Mammary epithelial cell (primary cell): ENCODE measurements at regions not wholly inside any gene's neighbourhood (a gene's known extent, or its start where the extent isn't known, plus 50 kb on each side); places are given as distances from the start of the nearest gene placed in this dataset.

Experiments
- CTCF ChIP-seq, 2 donors: IDR thresholded peaks in 1 of 2; conservative IDR thresholded peaks in 1 of 2; 2 replicates each; pipeline ENCODE4 v1.5.1; 2011 to 2012; ENCODE audit warnings: inconsistent platforms in 2 of 2, low read length in 2 of 2, mild to moderate bottlenecking in 2 of 2, control low read depth in 1 of 2, low read depth in 1 of 2; ENCODE audit not compliant: insufficient read depth in 1 of 2; ENCODE audit errors: extremely low read depth in 1 of 2
- EZH2 ChIP-seq: IDR thresholded peaks from 2 replicates; pipeline ENCODE4 v1.6.1; 2012; ENCODE audit warnings: low read length, inconsistent platforms, borderline replicate concordance

- TF ChIP-seq CTCF (conservative IDR thresholded peaks at IDR 0.05 in 1 of 2, IDR thresholded peaks at IDR 0.05 in 1 of 2; ENCODE audit: extremely low read depth in 1 of 2, insufficient read depth in 1 of 2, low read depth in 1 of 2, low read length in 2 of 2) (no peak), EZH2 (no peak)
Observed at GRCh38 chr3:59688636-59689035, 638.8 kb upstream of the CFAP20DC start.
